Activated T-cell treated with anti-CD3 and anti-CD28 coated beads for 24 hours (primary cell): ENCODE measurements at regions not wholly inside any gene's neighbourhood (a gene's known extent, or its start where the extent isn't known, plus 50 kb on each side); places are given as distances from the start of the nearest gene placed in this dataset.
"Not testable (repeated sequence)": the region's sequence is repeated elsewhere in the genome, so short reads cannot be mapped to it uniquely, and the experiment has no call there.

ENCODE experiments used
- DNase-seq: peaks from one replicate; pipeline ENCODE4 v3.0.0-alpha.2; 2020; ENCODE audit warnings: low read depth

- peak; percentile 9 for DNase-seq
Measured at GRCh38 chr15:26260517-26261133, 397.5 kb upstream of the ATP10A start.

GRCh38 chr15:26259581-26259980 lies 396.5 kb upstream of the ATP10A start:
- no peak for DNase-seq

- DNase-seq: not testable (repeated sequence)
Measured at GRCh38 chr15:26244782-26245181, 381.7 kb upstream of the ATP10A start.

GRCh38 chr15:26243382-26243781 lies 380.3 kb upstream of the ATP10A start:
- DNase-seq: no peak

- no peak for DNase-seq
Measured at GRCh38 chr15:26242565-26243071, 379.5 kb upstream of the ATP10A start.

- no peak for DNase-seq
Measured at GRCh38 chr15:26235864-26236263, 372.7 kb upstream of the ATP10A start.

GRCh38 chr15:26234976-26235767 lies 372.0 kb upstream of the ATP10A start:
- no peak for DNase-seq

- DNase-seq: no peak
Measured at GRCh38 chr15:26232691-26233090, 369.6 kb upstream of the ATP10A start.

GRCh38 chr15:26231096-26231495 lies 368.0 kb upstream of the ATP10A start:
- DNase-seq: no peak

GRCh38 chr15:26224266-26224665 lies 361.1 kb upstream of the ATP10A start:
- no peak for DNase-seq

- no peak for DNase-seq
Measured at GRCh38 chr15:26223720-26224119, 360.6 kb upstream of the ATP10A start.

- DNase-seq: no peak
Measured at GRCh38 chr15:26222781-26223180, 359.7 kb upstream of the ATP10A start.

GRCh38 chr15:26217043-26217442 lies 353.9 kb upstream of the ATP10A start:
- not testable (repeated sequence) for DNase-seq

- DNase-seq: no peak
Measured at GRCh38 chr15:26214290-26214689, 351.2 kb upstream of the ATP10A start.

GRCh38 chr15:26213427-26213826 lies 350.3 kb upstream of the ATP10A start:
- no peak for DNase-seq

- no peak for DNase-seq
Measured at GRCh38 chr15:26212109-26212508, 349.0 kb upstream of the ATP10A start.

- no peak for DNase-seq
Measured at GRCh38 chr15:26210980-26211379, 347.9 kb upstream of the ATP10A start.

GRCh38 chr15:26201177-26201858 lies 338.2 kb upstream of the ATP10A start:
- no peak for DNase-seq

- DNase-seq: no peak
Measured at GRCh38 chr15:26200427-26200826, 337.3 kb upstream of the ATP10A start.

GRCh38 chr15:26197719-26198118 lies 334.6 kb upstream of the ATP10A start:
- DNase-seq: no peak

GRCh38 chr15:26197060-26197459 lies 333.9 kb upstream of the ATP10A start:
- no peak for DNase-seq

- DNase-seq: no peak
Measured at GRCh38 chr15:26191193-26191592, 328.1 kb upstream of the ATP10A start.

GRCh38 chr15:26186138-26186537 lies 323.0 kb upstream of the ATP10A start:
- not testable (repeated sequence) for DNase-seq
